ENCODE measurements at regions not wholly inside any gene's neighbourhood (a gene's known extent, or its start where the extent isn't known, plus 50 kb on each side); places are given as distances from the start of the nearest gene placed in this dataset.
"Not testable (repeated sequence)": the region's sequence is repeated elsewhere in the genome, so short reads cannot be mapped to it uniquely, and the experiment has no call there.

DNA sequence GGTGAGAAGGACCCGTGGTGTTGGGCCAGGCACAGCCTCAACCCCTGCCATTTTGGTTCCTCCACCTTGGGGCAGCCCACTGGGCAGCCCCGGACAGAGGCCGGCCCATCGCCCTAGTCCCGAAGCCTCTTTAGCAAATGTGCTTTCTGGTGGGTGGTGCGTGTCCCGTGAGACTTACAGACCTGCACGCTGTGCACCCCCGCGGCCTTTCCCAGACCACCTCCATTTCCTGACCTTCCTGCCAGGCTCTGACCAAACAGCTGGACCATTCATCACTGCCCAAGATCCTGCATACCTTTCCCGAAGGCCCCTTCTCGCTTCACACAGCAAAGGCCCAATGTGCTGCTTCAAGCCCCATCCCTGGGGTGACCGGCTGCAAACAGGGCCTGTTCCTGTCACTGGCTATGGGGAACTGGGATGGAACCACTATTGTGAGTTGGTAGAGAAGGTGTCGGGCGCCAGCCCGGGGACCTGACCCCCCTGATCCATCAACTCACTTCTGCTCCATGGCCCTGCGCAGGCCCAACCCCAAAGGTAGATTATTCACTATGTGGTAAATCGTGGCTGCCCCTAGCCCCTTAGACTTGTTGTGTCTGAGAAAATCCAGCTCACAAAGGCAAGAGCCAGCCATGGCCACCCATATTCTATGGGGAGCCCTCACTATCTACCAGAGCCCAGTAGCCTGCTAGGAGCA lies 341.0 kb downstream of the EIPR1 start:
- DNase-seq (ENCODE audit: low read depth): no peak

DNA sequence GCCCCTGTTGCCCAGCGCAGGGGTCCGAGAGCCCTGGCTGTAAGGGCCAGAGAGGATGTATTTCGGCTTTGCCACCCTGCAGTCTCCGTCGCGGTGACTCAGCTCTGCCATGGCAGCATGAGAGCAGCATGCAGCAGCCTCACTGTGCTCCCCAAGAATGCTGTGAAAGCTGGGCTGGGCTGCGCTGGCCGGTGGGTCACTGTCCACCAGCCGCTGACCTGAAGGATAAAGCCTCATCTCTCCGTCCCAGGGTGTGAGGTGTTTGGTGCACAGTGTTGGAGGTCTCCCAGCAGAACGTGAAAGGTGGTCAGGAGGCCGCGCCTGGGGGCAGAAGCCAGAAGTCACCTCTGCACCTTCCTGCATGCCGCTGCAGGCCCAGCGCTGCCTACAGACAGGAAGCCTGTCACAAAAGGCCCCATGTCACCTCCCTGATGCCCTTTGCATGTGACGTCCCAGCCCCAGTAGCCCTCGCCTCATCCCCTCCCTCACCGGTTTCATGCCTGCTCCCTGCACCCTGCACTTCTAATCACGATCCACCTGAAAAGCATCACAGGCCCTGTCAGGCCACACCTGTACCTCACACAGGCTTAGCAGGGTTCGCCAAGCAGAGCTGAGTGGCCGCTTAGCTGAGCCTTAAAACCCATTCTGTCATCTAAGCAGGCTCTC lies 342.1 kb downstream of the EIPR1 start:
- no peak for DNase-seq (ENCODE audit: low read depth)

DNA sequence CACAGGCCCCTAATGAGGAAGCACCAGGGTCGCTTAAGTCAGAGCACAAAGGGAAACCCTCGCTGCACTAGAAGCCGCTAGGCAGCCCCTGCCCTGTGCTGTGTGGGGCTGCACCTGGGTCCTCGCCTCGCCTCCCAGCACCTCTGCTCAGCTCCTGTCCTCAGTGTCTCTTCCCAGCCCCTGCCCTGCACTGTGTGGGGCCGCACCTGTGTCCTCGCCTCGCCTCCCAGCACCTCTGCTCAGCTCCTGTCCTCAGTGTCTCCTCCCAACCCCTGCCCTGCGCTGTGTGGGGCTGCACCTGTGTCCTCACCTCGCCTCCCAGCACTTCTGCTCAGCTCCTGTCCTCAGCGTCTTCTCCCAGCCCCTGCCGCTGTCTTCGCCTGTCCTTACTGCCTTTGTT lies 342.8 kb downstream of the EIPR1 start:
- no peak for DNase-seq (ENCODE audit: low read depth)

DNA sequence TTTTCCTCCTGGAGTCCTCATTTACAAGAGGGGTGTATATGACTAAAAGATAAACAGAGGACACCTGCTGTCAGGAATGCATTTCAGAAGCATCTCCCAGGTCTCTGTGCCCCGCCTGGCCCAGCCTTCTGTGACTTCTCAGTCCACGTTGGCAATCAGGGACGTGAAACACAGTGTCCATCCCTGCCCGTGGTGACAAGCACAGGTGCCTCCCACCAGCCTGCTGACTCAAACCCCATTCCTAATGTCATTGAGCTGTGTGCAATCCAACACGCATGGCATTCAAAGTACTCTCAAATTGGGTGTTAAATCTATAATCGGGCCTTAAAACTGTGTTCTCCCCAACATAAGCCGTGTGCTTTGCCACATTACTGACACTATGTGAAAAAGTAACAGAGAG lies 343.2 kb downstream of the EIPR1 start:
- DNase-seq (ENCODE audit: low read depth): no peak

DNA sequence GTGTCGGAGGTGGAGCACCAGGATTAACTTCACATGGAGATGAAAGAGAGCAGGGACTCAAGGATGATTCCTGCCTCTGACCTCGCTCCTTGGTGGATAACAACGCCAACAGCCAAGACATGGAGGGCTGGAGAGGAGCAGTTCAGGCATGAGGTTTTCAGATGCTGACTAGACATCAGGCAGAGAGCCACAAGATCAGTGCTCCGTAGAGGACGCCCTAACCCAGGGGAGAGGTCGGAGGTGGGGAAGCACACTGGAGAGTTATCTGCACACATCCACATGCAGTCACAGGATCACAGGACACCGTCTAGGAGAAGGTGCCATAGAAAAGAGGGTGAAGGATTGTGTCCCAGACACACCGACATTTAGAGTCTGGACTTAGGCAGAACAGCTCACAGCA lies 344.3 kb downstream of the EIPR1 start:
- DNase-seq (ENCODE audit: low read depth): no peak

DNA sequence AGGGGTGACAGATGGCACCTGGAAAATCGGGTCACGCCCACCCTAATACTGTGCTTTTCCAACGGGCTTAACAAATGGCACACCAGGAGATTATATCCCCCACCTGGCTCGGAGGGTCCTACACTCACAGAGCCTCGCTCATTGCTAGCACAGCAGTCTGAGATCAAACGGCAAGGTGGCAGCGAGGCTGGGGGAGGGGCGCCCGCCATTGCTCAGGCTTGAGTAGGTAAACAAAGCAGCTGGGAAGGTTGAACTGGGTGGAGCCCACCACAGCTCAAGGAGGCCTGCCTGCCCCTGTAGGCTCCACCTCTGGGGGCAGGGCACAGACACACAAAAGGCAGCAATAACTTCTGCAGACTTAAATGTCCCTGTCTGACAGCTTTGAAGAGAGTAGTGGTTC lies 346.8 kb downstream of the EIPR1 start:
- not testable (repeated sequence) for DNase-seq (ENCODE audit: low read depth)

DNA sequence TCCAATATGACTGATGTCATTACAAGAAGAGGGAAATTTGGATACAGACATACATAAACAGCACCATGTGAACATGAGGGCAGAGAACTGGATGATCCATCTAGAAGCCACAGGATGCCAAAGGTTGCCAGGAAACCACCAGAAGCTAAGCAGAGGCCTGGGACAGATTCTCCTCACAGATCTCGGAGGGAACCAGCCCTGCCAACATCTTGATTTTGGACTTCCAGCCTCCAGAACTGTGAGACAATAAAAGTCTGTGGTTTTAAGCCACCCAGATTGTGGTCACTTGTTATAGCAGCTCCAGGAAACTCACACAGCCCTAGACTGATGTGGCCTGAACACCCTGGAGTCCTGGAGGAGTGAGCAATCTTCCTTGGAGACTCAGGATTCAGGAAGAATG lies 351.6 kb downstream of the EIPR1 start:
- DNase-seq (ENCODE audit: low read depth): no peak

DNA sequence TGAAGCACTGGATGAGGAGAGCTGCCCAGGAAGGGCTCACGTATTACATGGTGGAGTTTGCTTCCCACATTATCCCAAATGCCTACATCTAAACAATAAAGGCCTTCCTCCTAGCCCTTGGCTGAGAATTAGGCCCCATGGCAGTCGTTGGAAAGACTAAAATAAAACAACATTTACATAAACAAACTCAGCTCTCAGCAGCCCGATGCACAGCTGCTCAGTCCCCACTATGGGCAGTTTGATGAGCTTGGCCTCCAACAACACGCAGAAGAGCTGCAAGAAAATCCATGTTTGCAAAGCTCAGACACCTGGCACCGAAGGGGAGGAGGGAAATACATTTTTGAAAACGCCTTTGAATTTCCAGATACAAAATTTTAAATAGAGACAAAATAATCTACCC lies 352.4 kb downstream of the EIPR1 start:
- DNase-seq (ENCODE audit: low read depth): no peak

DNA sequence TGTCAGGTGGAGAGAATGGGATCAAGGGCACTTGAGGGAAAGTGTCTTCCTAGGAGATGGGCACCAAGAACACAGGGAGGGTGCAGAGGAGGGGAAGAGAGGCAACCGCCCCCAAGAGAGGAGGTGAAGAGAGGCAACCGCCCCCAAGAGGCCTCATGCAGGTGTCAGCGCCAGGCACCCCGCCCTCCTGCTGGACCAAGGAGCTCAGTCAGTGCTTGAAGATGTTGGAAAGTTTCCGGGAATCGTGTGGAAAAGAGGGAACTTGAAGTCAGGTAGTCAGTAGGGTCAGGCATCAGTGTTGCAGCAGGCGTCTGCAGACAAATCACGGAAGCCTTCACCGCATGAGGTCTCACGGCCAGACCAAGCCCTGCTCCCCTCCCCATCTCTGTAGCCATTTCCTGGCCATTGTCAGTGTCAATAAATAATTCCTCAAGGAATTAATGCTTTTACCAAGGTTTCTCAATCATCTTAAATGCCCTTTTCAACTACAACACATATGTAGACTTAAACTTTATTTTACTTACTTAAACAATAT lies 353.1 kb downstream of the EIPR1 start:
- DNase-seq (ENCODE audit: low read depth): no peak

DNA sequence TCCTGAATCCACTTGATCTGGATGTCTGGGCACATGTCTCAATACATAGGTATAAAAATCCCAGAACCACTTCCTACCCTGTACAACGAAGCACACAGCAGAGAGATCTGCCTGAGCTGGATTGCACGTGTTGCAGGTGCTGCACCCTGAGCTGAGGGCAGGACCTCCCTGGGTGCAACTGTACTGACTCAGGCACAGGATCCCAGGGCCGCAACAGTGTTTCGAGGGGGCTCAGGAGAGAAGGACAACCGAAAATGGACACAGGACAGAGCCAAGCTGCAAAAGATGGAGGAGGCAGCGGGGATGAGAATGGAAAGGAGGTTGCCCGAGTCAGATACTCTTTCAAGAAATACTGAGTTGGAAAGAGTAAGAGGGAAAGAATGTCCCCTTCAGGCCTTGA lies 354.1 kb downstream of the EIPR1 start:
- no peak for DNase-seq (ENCODE audit: low read depth)

DNA sequence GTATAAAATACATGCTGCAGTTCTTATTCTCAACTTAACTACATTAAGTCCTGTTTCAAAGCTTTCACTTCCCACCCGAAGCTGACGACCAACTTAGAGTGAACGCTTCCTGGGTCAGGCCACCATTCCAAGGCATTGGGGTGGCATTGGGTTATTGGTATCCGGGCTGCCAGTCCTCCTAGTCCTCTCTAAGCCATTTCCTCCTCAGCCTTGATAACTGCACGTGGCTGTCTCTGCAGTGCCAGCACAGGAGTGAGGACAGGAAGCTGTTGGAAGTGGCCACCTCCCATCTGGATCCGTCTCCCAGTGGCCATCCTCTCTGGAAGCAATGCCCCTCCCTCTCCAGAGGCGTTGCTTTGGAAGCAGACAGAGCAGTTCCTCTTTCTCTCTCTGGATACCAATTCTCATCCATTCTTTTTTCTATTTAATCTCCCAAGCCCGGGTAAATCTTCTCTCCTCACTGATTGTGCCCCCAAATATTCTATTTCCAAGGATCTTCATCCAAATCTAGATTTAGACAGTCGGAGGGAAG lies 354.7 kb downstream of the EIPR1 start:
- no peak for DNase-seq (ENCODE audit: low read depth)

DNA sequence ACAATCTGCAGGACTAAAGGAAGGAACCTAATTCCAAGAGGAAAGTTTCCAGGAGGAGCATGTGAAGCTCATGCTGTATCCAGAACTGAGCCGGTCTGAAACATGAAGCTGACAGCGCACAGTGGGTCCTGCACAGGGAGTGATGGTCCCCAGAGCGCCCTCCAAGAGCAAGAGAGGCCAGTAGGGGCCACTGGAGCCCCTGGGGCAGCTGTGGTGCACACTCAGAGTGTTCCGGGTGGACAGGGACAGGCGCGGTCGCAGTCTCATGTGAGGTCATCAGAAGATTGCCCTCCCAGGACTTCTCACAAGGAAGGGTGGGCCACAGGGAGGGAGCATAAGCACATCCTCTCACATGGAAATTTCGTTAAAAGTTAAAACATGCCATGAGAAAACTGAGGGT lies 355.9 kb downstream of the EIPR1 start:
- DNase-seq (ENCODE audit: low read depth): no peak

DNA sequence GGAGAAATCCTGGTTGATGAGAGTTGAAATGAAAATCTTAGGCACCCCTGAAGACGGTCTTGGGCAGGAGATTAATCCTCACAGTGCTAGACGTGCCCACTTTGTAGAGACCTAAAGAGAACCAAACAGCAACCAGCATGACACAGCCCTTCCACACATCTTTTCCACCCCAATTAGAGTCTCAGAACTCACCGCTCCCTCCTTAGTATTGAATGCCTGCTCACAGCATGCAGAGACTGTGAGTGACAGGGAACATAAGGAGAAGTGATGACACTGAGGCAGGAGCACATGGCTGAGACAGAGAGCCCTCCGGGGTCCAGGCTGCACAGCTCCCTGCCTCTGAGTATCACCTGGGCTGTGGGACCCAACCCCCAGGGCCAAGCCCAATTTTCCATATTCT lies 367.6 kb downstream of the EIPR1 start:
- DNase-seq (ENCODE audit: low read depth): no peak

DNA sequence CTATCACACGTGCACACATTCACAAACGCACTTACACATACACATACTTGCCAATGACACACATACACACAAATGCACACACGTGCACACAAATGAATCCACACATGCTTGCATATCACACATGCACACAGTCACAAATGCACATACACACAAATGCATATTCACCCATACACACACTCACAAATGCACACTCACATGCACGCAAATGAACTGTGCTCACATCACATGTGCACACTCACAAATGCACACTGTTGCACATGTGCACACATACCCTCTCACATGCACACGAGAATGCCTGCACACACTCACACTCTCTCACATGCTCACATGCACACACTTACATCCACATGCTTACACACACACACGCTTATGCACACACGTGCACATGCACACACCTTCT lies 368.1 kb downstream of the EIPR1 start:
- DNase-seq (ENCODE audit: low read depth): no peak

DNA sequence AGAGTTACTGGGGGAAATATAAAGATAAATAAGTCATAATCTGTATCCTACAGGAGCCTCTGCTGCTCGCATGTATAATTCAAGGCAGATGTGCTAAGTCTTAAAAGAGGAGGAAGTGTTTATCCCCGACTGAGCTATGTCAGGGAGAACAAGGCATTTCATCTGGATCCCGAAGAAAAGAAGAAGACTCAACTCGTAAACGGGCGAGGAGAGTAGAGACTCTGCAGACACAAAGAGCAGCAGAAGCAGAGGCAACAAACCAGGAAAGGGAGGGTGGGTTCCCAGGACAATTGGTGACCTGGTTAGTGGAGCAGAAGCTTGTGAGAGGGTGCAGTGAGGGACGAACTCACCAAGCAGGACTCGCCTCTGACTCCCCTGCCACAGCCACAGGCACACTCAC lies 368.6 kb downstream of the EIPR1 start:
- DNase-seq (ENCODE audit: low read depth): no peak

DNA sequence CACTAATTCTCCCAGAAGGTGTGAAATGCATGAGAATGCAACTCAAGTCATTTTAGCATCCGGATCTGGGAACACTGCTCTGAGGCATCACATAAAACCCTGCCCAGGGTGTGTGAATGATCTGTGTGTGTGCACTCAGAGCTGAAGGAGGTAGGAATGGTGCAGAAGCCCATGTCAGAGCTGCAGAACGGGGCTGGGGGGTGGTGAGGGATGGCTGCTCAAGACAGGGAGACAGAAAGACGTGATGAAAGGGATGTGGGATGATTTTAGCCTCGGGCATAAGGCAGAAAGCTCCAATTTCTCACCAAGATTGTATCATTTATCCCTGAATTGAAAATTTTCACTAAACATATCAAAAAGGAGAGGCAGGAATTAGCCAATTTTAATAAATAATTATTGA lies 369.1 kb downstream of the EIPR1 start:
- no peak for DNase-seq (ENCODE audit: low read depth)

DNA sequence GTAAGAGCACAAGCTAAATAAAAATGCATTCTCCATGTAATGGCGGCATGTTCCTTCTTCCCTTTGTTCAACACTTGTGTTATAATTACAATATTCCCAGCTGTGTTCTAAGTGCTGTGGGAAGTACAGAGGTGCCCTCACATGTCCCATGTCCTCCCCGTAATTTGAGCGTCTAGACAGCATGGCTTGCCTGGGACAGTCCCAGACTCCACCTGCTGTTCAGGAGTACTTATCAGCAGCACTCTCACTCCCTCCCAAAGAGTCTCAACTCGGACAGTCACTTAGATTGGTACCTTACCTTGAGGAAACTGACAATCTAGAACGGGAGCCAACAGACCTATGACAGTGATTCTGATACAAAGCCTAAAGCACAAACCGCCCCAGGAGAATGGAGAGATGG lies 370.5 kb downstream of the EIPR1 start:
- no peak for DNase-seq (ENCODE audit: low read depth)

DNA sequence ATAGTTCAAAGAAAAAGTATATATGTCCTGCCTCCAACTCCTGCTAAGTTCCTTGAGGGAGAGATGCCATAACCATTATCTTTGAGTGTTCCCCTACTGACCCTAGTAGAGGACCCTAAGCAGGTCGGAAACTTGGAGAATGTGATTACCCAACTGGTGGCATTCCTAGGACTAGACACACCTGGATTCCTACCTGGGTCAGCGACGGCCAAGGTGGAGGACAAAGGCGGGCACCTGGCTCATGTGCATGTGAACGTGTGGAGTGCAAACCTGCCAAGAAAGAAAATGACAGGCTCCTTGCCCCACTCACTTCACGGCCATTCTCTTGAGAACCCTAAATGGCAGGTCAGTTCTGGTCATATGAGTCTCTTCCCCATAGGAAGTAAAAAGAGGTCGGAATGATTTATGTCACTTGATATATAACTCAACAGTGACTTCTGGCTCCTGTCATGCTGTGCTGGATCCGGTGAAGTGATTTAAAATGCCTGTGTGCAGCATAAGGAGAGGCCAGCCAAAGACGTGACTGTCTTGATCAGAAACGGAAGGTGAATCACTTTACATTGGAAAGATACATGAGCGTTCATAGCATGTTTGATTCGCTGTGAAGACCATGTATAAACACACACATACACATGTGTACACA lies 371.6 kb downstream of the EIPR1 start:
- DNase-seq (ENCODE audit: low read depth): no peak

DNA sequence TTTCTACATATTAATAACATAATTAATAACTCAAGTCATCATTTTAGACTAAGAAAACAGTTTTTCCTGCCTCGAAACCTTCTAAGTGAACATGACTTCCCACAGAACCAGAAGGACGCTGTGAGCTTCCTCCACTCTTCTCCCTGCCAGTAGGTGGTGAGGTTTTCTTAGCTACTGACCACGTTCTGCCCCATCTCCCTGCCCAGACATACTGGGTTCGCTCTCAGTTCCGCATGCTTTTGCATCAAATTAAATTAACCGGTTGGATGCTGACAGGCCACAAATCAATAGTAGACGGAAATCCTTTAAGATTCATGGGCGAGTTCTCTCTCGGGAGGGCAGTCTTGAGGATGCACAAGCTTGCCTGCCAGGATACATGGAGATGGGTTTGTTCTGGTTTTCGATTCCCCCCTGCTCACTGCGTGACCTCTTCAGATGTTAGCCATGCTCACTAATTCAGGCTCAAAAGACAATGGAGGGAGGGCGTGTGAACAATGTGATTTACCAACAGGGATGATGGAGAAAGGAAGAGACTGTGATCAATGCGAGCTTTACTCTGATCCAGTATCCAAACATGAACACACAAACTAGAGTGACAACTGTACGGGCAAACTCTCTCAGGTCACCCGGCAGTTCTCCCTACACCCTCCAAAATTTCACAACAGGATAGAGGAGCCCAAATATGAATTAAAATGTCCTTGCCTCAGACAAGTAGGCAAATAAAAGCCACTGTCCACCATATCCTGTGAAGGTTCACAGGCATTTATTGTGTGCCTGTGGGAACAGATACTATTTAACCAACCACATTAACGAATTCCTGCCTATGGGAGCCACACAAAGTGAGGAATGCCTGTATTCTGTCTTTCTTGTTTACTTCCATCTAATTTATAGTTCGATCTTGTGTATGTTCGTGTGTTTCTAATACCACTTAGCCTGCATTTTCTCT lies 375.7 kb downstream of the EIPR1 start:
- no peak for DNase-seq (ENCODE audit: low read depth)

DNA sequence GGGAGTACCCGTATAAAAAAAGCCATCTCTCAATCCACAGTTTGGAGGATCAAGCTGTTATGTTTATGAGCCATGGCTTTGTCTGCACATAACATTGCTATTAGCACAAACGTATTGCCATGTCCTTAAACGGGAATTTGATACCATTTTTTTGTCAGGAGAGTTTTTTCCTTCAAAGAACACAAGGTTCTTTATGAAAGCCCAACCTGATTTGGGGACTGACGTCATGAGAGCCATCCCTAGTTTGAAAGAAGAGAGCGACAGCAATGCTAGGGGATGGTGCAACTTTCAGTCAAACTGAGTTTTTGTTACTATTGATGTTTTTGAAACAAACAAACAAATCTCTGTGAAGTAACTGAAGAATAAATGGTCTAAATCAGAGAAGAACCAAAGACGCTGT lies 376.6 kb downstream of the EIPR1 start:
- DNase-seq (ENCODE audit: low read depth): no peak

DNA sequence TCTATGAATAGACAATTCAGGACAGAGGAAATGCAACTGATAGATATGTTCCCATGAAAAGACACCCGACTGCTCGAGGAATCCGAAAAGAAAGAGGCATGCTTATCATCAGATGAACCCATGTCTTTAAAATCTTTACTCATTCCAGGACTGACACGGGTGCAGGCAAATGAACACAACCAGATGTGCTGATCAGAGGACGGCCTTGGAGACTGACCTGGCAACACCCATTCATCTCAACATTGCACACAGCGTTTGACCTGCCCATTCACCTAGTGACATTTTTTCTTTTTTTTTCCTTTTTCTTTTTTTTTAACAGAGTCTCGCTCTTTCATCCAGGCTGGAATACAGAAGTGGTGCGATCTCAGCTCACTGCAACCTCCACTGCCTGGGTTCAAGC lies 377.5 kb downstream of the EIPR1 start:
- no peak for DNase-seq (ENCODE audit: low read depth)

DNA sequence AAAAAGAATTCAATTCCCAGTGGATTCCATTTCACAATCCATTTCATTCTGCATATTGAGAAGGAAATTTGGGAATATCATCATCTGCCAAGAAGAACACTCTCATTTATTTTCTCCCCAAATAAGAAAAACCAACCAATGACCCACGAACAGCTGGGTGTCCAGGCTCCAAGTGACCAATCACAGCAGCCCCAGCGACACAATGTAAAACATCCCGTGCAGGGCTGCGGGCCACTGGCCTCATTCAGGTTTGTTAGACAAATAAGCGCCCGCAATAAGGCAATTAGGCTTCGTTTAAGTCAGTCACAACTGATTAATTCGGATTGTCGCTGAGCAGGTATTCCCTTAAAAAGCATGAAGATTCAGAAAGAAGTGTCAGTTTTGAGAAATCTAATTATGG lies 378.6 kb downstream of the EIPR1 start:
- no peak for DNase-seq (ENCODE audit: low read depth)
